Lung (tissue), 11 donors: ENCODE measurements at regions not wholly inside any gene's neighbourhood (a gene's known extent, or its start where the extent isn't known, plus 50 kb on each side); places are given as distances from the start of the nearest gene placed in this dataset.

ENCODE experiments used
- ATAC-seq: fragments of 200-7000 bp; cut with Tn5 transposase; one replicate; pipeline ENCODE4 v1.9.1; 2020; ENCODE audit warnings: moderate number of reproducible peaks; ENCODE audit not compliant: insufficient read depth, low FRiP score
- DNase-seq, 3 donors: peaks; one replicate each; pipeline ENCODE4 v3.0.0-alpha.2; 2013 to 2017
- H3K27ac ChIP-seq, 2 donors: one replicate each; pipeline ENCODE4 v1.5.1; 2013; ENCODE audit warnings: mild to moderate bottlenecking in 2 of 2, moderate library complexity in 2 of 2, control low read depth in 1 of 2, inconsistent platforms in 1 of 2, low read depth in 1 of 2, low read length in 1 of 2
- H3K27me3 ChIP-seq, 3 donors: one replicate each; pipeline ENCODE4 v1.5.1; 2013; ENCODE audit warnings: low read length in 2 of 3; ENCODE audit not compliant: control insufficient read depth in 3 of 3, insufficient read depth in 3 of 3
- H3K36me3 ChIP-seq, 4 donors: one replicate each; pipeline ENCODE4 v1.5.1; 2013; ENCODE audit warnings: low read length in 4 of 4, mild to moderate bottlenecking in 1 of 4, moderate library complexity in 1 of 4; ENCODE audit not compliant: control insufficient read depth in 4 of 4, insufficient read depth in 4 of 4
- H3K4me1 ChIP-seq, 5 donors: one replicate each; pipeline ENCODE4 v1.5.1; 2013; ENCODE audit warnings: low read length in 5 of 5, mild to moderate bottlenecking in 2 of 5, moderate library complexity in 1 of 5; ENCODE audit not compliant: control insufficient read depth in 5 of 5, insufficient read depth in 5 of 5
- H3K4me3 ChIP-seq: one replicate; pipeline ENCODE4 v1.5.1; 2013; ENCODE audit warnings: mild to moderate bottlenecking, control low read depth, moderate library complexity
- H3K9ac ChIP-seq, 2 donors: one replicate each; pipeline ENCODE4 v1.5.1; 2013; ENCODE audit warnings: low read length in 2 of 2, control low read depth in 1 of 2; ENCODE audit not compliant: insufficient read depth in 1 of 2
- H3K9me3 ChIP-seq, 4 donors: one replicate each; pipeline ENCODE4 v1.5.1; 2013; ENCODE audit warnings: low read length in 3 of 4, mild to moderate bottlenecking in 1 of 4, moderate library complexity in 1 of 4; ENCODE audit not compliant: control insufficient read depth in 4 of 4, insufficient read depth in 3 of 4
- CTCF ChIP-seq: IDR thresholded peaks from 2 replicates; pipeline ENCODE4 v1.5.1; 2012; ENCODE audit warnings: mild to moderate bottlenecking; ENCODE audit errors: control extremely low read depth, extremely low read depth
- WGBS, 2 donors: extraction: QIAGEN DNeasy Blood & Tissue Kit; methylation state at CpG; one replicate each; pipeline ENCODE4 v1.1.7; 2013; 5-methylcytosine and 5-hydroxymethylcytosine counted together
- donor health status: control.
- donor health status: control.
- donor health status: Bipolar disorder and iron deficiency.
- donor health status: healthy.
- donor health status: DM: yes; HTN: yes; CAD: no.

DNA sequence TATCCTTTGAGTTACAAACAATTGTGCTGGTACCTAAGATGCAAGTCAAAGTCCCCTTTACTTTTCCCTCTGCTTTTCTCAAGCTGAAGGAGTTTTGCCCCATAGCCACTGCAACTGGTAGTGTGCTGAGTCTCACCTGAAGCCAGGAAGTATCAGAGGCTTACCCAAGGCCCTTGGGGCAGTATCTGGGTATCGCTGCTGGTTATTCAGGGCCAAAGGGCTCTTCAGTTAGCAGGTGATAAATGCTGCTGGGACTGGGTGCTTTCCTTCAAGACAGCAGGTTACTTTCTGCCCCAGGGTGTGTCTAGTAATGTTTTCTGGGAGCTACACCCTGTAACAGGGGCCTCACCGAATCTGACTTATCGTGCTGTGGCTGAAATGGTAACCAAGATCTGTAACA is 90.4 kb upstream of the SLC6A14 start:
- DNase-seq (no peak), ATAC-seq (no peak)
- 64 to 86% methylated on average over 3 of the region's 3 CpGs for WGBS, 2 donors
- Histone ChIP-seq H3K4me3 (no peak overlapping the region), H3K9me3 (no peaks in the 10 kb centered on the region), H3K4me1 (no peaks in the 10 kb centered on the region), H3K9ac (no peak overlapping the region), H3K36me3 (no peaks in the 10 kb centered on the region), H3K27me3 (peaks cover 0 to 23% (median 3%) of the 10 kb centered on the region in 3 donors), H3K27ac (no peak overlapping the region)
- TF ChIP-seq CTCF = no peak

- DNase-seq (peak in 2 of 3 donors; percentile 57 to 63), ATAC-seq (no peak)
- H3K27ac ChIP-seq = no peak overlapping the region
- H3K27me3 ChIP-seq = peaks cover 0 to 6% (median 5%) of the 10 kb centered on the region in 3 donors
- no peak overlapping the region for H3K4me3 ChIP-seq
- no peaks in the 10 kb centered on the region for H3K9me3 ChIP-seq
- H3K9ac ChIP-seq = no peak overlapping the region
- TF ChIP-seq CTCF = no peak
- H3K4me1 ChIP-seq = no peaks in the 10 kb centered on the region
- no peaks in the 10 kb centered on the region for H3K36me3 ChIP-seq
- 29 to 67% methylated on average over 2 of the region's 2 CpGs for WGBS, 2 donors
Measured at GRCh38 chrX:116357329-116357728, 79.1 kb upstream of the SLC6A14 start.

DNA sequence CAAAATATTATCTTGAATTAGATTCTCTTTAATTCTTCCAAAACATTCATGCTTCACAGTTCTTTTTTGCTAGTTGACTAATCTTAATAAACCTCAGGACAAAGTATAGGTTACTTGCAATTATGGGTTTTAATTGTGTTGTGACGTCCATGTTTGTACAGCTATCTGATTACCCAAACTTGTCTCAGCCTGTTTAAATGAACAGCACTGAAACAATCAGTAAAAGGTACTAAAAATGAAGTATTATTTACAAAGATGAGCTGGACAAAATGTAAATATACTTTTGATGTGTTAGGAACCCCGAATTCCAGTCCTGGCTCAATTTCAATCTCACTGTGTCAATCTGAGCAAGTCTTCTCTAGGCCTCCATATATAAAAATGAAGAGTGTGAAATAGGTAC is 57.4 kb upstream of the SLC6A14 start:
- DNase-seq = no peak
- TF ChIP-seq CTCF = no peak
- H3K9me3 ChIP-seq = no peaks in the 10 kb centered on the region
- no peak overlapping the region for H3K9ac ChIP-seq
- H3K4me3 ChIP-seq = no peak overlapping the region
- no peak overlapping the region for H3K27ac ChIP-seq
- no peaks in the 10 kb centered on the region for H3K36me3 ChIP-seq
- H3K4me1 ChIP-seq = no peaks in the 10 kb centered on the region
- H3K27me3 ChIP-seq = peaks cover 0 to 8% (median 6%) of the 10 kb centered on the region in 3 donors
- ATAC-seq = no peak
- WGBS, 2 donors = 43 to 63% methylated on average over 2 of the region's 2 CpGs

DNA sequence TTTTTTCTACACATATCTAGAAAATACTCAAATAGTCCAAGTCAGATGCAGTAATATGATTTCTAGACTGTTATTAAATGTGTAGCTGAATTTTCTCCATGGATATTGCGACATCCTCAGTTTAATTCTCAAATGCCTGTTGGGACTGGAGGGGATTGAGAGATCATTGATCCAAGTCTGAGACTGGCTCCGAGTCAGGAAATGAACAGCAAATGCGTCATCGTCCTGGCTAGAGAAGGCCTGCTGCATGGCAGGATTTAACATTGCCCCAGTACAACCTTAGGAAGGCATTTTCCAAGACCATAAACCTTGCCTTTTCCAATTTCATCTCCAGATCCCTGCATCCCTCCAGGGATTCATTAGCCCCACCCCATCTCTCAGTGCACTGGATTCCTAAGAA is 56.6 kb upstream of the SLC6A14 start:
- Histone ChIP-seq H3K4me1 (no peaks in the 10 kb centered on the region), H3K9me3 (no peaks in the 10 kb centered on the region), H3K4me3 (no peak overlapping the region), H3K36me3 (no peaks in the 10 kb centered on the region), H3K27ac (no peak overlapping the region), H3K9ac (no peak overlapping the region), H3K27me3 (peaks cover 0 to 10% (median 6%) of the 10 kb centered on the region in 3 donors)
- 79 to 85% methylated on average over 4 of the region's 4 CpGs for WGBS, 2 donors
- peak; percentile 3 to 19 (median 12) for DNase-seq
- TF ChIP-seq CTCF = no peak
- ATAC-seq = no peak
